ENCODE measurements at regions not wholly inside any gene's neighbourhood (a gene's known extent, or its start where the extent isn't known, plus 50 kb on each side); places are given as distances from the start of the nearest gene placed in this dataset.

DNA sequence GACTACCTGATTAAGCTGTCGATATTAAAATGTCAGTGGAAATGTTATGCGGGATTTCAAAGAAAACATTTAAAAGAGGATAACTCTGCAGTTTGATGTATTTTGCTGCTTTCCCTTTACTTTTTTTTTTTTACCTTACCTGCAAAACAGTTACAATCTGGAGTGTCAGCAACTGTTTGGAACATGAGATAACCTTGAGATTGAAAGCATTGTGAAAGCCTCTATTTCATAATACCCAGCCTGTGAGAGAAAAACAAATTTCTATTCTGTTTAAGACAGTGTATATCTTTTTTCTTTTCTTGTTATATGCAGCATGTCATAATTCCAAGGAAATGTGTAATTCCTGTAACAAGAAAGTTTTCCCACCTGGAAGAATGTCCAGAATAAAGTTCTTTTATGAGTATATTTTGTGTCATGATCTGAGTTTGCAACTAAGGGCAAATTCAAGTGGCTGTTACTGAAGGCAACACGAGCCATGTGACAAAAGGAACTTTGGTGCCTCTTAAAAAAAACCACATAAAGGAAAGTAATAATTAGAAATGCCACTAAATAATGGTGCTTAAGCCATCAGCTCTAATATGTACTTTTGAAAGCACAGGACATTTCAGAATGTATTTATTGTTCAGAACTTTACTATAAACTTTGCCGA is 297.0 kb upstream of the DSEL start:
- H3K27ac Mint-ChIP-seq (ENCODE audit: unreplicated experiment), result no peak overlapping the region
- H3K4me1 Mint-ChIP-seq (ENCODE audit: low read depth), result no peaks in the 10 kb centered on the region
- no peak overlapping the region for H3K4me3 Mint-ChIP-seq (ENCODE audit: unreplicated experiment)
- no peaks in the 10 kb centered on the region for H3K27me3 Mint-ChIP-seq (ENCODE audit: low read depth)
- no peak for DNase-seq (ENCODE audit: low spot score)
- TF ChIP-seq CTCF (IDR thresholded peaks at IDR 0.05), result no peak
- H3K36me3 Mint-ChIP-seq (ENCODE audit: low read depth), result no peaks in the 10 kb centered on the region
- H3K9me3 Mint-ChIP-seq (ENCODE audit: low read depth), result no peaks in the 10 kb centered on the region

- H3K4me1 Mint-ChIP-seq (ENCODE audit: low read depth), result no peaks in the 10 kb centered on the region
- DNase-seq (ENCODE audit: low spot score), result no peak
- H3K4me3 Mint-ChIP-seq (ENCODE audit: unreplicated experiment), result no peak overlapping the region
- no peaks in the 10 kb centered on the region for H3K36me3 Mint-ChIP-seq (ENCODE audit: low read depth)
- H3K27me3 Mint-ChIP-seq (ENCODE audit: low read depth), result no peaks in the 10 kb centered on the region
- H3K27ac Mint-ChIP-seq (ENCODE audit: unreplicated experiment), result no peak overlapping the region
- peaks cover 7% of the 10 kb centered on the region for H3K9me3 Mint-ChIP-seq (ENCODE audit: low read depth)
- no peak for TF ChIP-seq CTCF (IDR thresholded peaks at IDR 0.05)
Measured at GRCh38 chr18:67805261-67805660, 288.7 kb upstream of the DSEL start.

DNA sequence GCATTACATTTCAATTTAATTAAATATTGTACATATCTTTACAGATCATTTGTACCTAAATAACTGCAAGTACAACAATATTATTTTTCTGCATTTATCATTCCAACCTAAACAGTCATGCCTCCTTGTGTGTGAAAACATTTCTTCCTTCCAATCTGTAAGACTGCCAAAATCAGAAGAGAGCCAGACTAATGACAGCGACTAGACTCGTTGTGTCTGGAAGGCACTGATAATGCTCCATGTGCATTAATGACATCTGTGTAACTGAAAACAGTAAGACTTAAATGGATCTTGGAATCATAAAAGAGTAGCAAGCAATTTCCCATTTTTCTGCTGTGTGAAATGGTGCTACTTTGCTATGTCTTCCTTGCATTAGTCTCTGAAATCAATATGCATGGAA is 278.0 kb upstream of the DSEL start:
- Mint-ChIP-seq H3K4me3 (ENCODE audit: unreplicated experiment) (no peak overlapping the region), H3K36me3 (ENCODE audit: low read depth) (no peaks in the 10 kb centered on the region), H3K27me3 (ENCODE audit: low read depth) (no peaks in the 10 kb centered on the region), H3K9me3 (ENCODE audit: low read depth) (peaks cover 3% of the 10 kb centered on the region), H3K27ac (ENCODE audit: unreplicated experiment) (no peak overlapping the region), H3K4me1 (ENCODE audit: low read depth) (peaks cover 22% of the 10 kb centered on the region)
- DNase-seq (ENCODE audit: low spot score), result no peak
- TF ChIP-seq CTCF (IDR thresholded peaks at IDR 0.05), result no peak

DNA sequence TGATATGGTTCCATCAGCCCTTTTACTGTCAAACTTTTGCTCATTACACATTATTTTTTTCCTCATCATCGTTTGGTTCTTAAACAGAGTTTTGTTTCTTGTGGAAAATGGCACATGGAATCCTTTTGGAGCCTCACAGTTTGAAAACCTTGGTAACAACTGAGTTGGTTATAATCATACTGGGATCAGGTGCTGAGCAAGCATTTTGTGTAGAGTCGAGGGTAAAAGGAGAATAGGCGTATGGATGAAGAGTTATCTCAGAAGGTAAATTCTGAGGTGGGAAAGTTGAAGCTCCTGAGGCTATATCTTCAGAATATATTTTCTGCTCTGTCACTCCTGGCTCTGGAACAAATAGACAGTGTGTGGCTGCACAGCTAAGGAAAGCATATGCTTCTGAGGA is 274.0 kb upstream of the DSEL start:
- Mint-ChIP-seq H3K4me3 (ENCODE audit: unreplicated experiment) (no peak overlapping the region), H3K9me3 (ENCODE audit: low read depth) (peaks cover 5% of the 10 kb centered on the region), H3K4me1 (ENCODE audit: low read depth) (peaks cover 20% of the 10 kb centered on the region), H3K36me3 (ENCODE audit: low read depth) (no peaks in the 10 kb centered on the region), H3K27me3 (ENCODE audit: low read depth) (no peaks in the 10 kb centered on the region), H3K27ac (ENCODE audit: unreplicated experiment) (no peak overlapping the region)
- no peak for DNase-seq (ENCODE audit: low spot score)
- TF ChIP-seq CTCF (IDR thresholded peaks at IDR 0.05), result no peak

GRCh38 chr18:67789165-67789545 is 272.6 kb upstream of the DSEL start:
- Mint-ChIP-seq H3K4me1 (ENCODE audit: low read depth) (peaks cover 8% of the 10 kb centered on the region), H3K27ac (ENCODE audit: unreplicated experiment) (no peak overlapping the region), H3K9me3 (ENCODE audit: low read depth) (peaks cover 4% of the 10 kb centered on the region), H3K4me3 (ENCODE audit: unreplicated experiment) (no peak overlapping the region), H3K36me3 (ENCODE audit: low read depth) (no peaks in the 10 kb centered on the region), H3K27me3 (ENCODE audit: low read depth) (no peaks in the 10 kb centered on the region)
- no peak for TF ChIP-seq CTCF (IDR thresholded peaks at IDR 0.05)
- no peak for DNase-seq (ENCODE audit: low spot score)
